Activated CD4-positive, alpha-beta T cell treated with anti-CD3 and anti-CD28 coated beads, Interleukin-2, amount 50 U/mL, for 16 hours (primary cell): ENCODE measurements at regions not wholly inside any gene's neighbourhood (a gene's known extent, or its start where the extent isn't known, plus 50 kb on each side); places are given as distances from the start of the nearest gene placed in this dataset.

Experiments
- DNase-seq: peaks from one replicate; pipeline ENCODE4 v3.0.0-alpha.2; 2020

DNA sequence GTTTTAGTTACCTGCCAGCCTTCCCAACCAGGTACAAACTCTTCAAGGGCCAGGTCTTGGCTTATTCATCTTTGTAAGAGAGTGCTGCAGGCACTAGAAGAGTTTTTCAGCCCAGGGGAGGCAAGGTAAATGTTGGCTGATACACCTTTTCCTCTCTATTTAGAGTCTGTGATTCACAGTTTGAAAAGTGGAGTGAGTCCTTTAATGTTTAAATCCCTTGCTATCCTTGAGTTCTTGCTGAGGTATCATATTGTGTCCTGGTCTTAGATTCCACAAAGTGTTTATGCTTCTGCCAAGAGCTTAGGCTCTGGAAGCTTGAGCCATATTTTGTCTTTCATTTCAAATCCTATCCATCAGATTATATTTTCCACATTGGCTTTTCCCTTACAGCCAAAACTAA lies 52.8 kb upstream of the CITED2 start:
- DNase-seq = no peak

DNA sequence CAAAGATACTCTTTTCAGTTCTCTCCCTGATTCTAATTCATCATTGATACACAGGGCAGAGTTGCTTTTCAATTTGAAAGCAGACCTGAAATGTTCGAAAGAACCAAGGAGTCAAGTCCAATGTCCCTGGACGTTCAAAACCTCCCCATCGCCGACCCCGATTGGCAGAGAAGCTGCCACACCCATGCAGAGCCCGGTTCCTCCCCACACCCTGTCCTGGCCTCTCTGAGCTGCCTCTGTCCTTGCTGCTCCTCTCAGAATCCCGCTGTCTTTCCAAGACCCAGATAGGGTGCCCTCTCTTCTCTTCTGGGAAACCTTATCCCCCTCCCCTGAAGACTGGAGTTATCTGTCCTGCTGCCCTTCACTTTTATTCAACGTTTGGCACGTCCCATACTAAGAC lies 52.3 kb upstream of the CITED2 start:
- DNase-seq = no peak

DNA sequence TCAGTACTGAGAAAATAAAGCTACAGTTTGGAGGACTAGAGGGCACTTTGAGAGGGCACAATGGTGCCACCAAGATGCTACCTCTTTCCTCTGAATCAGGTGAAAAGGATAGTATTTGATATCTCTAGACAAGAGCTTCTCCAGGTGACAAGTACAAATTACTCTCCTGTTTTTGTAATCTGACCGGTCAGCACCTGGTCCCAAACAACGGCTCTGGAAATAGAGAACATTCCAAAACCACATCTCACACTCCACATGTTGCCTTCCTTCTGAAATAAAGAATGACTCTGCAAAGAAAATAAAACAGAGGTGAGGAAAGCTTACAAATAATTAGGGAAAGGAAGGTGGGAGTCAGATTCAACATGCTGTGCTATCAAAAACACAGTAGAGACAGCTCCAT lies 51.3 kb upstream of the CITED2 start:
- no peak for DNase-seq

DNA sequence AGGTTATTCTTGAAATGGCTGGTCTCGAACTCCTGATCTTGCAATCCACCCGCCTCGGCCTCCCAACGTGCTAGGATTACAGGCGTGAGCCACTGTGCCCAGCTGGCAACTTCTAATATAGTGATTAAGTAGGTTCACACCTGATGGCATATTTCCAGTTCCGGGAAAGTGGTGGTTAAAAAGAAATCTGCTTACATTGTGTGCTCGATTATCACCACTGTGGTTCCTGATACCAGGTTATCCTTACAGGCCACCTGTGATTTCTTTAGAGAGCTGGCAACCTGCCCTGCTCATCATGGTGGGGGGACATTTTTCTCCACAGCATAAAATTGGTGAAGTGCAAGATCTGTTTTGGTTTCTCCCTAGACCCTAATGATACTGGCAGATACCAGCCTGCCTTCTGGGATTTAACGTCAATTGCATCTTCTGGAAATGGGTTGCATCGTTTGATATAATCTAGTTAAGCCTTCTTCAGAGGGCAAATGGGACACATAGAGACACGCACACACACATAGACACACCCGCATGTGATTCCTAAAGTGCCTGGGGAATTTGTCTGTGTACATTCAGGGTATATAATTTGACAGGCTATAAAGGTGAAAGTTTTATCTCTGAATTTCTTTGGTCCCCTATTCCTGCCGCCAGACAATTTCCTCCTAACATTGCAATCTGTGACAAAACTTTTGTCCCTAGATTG lies 49.7 kb upstream of the CITED2 start:
- no peak for DNase-seq
